ENCODE measurements at regions not wholly inside any gene's neighbourhood (a gene's known extent, or its start where the extent isn't known, plus 50 kb on each side); places are given as distances from the start of the nearest gene placed in this dataset.

GRCh38 chr3:86837871-86838270 lies 153.1 kb downstream of the VGLL3 start:
- CTCF ChIA-PET, result no interaction called here
- Mint-ChIP-seq H3K27ac (no peak overlapping the region), H3K36me3 (no peaks in the 10 kb centered on the region), H3K9me3 (peaks cover 3% of the 10 kb centered on the region; the same call in 1 of the 2 replicates), H3K4me3 (no peak overlapping the region), H3K27me3 (ENCODE audit: low read depth) (no peaks in the 10 kb centered on the region), H3K4me1 (peaks cover 4% of the 10 kb centered on the region; the same call in 1 of the 2 replicates)
- TF ChIP-seq MYBL2 (CRISPR knock-in tag; IDR thresholded peaks at IDR 0.05) (no peak), MLX (CRISPR knock-in tag; IDR thresholded peaks at IDR 0.05) (no peak), ZNF416 (CRISPR knock-in tag; IDR thresholded peaks at IDR 0.05) (no peak), HMGA2 (CRISPR knock-in tag; IDR thresholded peaks at IDR 0.05) (no peak), SP1 (CRISPR knock-in tag; conservative IDR thresholded peaks at IDR 0.05) (no peak), NR2C2 (CRISPR knock-in tag; IDR thresholded peaks at IDR 0.05) (no peak), ATF1 (CRISPR knock-in tag; IDR thresholded peaks at IDR 0.05) (no peak), IRF2 (CRISPR knock-in tag; IDR thresholded peaks at IDR 0.05; ENCODE audit: borderline replicate concordance, low read depth) (no peak), IRF1 (CRISPR knock-in tag; IDR thresholded peaks at IDR 0.05) (no peak), RELA (CRISPR knock-in tag; IDR thresholded peaks at IDR 0.05; ENCODE audit: borderline replicate concordance) (no peak), JUN (CRISPR knock-in tag; IDR thresholded peaks at IDR 0.05) (no peak), ZNF317 (CRISPR knock-in tag; IDR thresholded peaks at IDR 0.05; ENCODE audit: borderline replicate concordance, low read depth) (no peak), ZNF121 (CRISPR knock-in tag; IDR thresholded peaks at IDR 0.05) (no peak), ZNF138 (CRISPR knock-in tag; conservative IDR thresholded peaks at IDR 0.05) (no peak)
- TF ChIP-seq, protein P1, sequence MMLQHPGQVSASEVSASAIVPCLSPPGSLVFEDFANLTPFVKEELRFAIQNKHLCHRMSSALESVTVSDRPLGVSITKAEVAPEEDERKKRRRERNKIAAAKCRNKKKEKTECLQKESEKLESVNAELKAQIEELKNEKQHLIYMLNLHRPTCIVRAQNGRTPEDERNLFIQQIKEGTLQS (CRISPR knock-in tag; conservative IDR thresholded peaks at IDR 0.05), result no peak
- TF ChIP-seq, protein P2, sequence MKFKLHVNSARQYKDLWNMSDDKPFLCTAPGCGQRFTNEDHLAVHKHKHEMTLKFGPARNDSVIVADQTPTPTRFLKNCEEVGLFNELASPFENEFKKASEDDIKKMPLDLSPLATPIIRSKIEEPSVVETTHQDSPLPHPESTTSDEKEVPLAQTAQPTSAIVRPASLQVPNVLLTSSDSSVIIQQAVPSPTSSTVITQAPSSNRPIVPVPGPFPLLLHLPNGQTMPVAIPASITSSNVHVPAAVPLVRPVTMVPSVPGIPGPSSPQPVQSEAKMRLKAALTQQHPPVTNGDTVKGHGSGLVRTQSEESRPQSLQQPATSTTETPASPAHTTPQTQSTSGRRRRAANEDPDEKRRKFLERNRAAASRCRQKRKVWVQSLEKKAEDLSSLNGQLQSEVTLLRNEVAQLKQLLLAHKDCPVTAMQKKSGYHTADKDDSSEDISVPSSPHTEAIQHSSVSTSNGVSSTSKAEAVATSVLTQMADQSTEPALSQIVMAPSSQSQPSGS (CRISPR knock-in tag; IDR thresholded peaks at IDR 0.05; ENCODE audit: borderline replicate concordance, low read depth), result no peak
- TF ChIP-seq, protein P3, sequence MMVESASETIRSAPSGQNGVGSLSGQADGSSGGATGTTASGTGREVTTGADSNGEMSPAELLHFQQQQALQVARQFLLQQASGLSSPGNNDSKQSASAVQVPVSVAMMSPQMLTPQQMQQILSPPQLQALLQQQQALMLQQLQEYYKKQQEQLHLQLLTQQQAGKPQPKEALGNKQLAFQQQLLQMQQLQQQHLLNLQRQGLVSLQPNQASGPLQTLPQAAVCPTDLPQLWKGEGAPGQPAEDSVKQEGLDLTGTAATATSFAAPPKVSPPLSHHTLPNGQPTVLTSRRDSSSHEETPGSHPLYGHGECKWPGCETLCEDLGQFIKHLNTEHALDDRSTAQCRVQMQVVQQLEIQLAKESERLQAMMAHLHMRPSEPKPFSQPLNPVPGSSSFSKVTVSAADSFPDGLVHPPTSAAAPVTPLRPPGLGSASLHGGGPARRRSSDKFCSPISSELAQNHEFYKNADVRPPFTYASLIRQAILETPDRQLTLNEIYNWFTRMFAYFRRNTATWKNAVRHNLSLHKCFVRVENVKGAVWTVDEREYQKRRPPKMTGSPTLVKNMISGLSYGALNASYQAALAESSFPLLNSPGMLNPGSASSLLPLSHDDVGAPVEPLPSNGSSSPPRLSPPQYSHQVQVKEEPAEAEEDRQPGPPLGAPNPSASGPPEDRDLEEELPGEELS (CRISPR knock-in tag; IDR thresholded peaks at IDR 0.05), result no peak
- DNase-seq (ENCODE audit: low spot score) (no peak), ATAC-seq (no peak)
- POLR2A ChIA-PET, result no interaction called here

DNA sequence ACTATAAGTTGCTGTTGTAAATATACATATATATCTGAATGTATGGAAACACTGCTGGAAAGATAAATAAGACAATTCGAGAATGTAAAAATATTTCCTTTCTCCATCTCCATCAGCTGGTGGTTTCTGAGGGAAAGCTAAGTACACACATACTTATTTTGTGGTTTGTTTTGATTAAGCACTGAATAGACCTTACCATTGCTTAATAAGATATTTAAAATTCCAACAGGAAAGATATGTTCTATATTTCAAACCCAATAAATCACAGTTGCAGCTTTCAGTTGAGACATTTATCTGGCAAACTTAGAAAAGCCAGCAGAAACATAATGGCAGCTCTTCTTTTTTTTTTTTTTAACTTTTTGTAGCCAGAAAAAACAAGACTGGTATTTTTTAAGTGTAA lies 160.4 kb downstream of the VGLL3 start:
- Mint-ChIP-seq H3K9me3 (peaks cover 16% of the 10 kb centered on the region), H3K4me1 (peaks cover 15% of the 10 kb centered on the region), H3K4me3 (no peak overlapping the region), H3K27ac (no peak overlapping the region), H3K27me3 (ENCODE audit: low read depth) (no peaks in the 10 kb centered on the region; the same call in 1 of the 2 replicates), H3K36me3 (no peaks in the 10 kb centered on the region)
- ChIA-PET CTCF (no interaction called here), POLR2A (no interaction called here)
- ATAC-seq (no peak), DNase-seq (ENCODE audit: low spot score) (no peak)
- TF ChIP-seq SMAD4 (CRISPR knock-in tag; IDR thresholded peaks at IDR 0.05), result no peak
- TF ChIP-seq JAZF1 (CRISPR knock-in tag; IDR thresholded peaks at IDR 0.05), result no peak
- TF ChIP-seq, protein P2 (CRISPR knock-in tag; IDR thresholded peaks at IDR 0.05; ENCODE audit: borderline replicate concordance, low read depth), result no peak
- TF ChIP-seq, protein P4, sequence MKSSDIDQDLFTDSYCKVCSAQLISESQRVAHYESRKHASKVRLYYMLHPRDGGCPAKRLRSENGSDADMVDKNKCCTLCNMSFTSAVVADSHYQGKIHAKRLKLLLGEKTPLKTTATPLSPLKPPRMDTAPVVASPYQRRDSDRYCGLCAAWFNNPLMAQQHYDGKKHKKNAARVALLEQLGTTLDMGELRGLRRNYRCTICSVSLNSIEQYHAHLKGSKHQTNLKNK (CRISPR knock-in tag; IDR thresholded peaks at IDR 0.05), result no peak
- no peak for TF ChIP-seq NFATC4 (CRISPR knock-in tag; IDR thresholded peaks at IDR 0.05)
- TF ChIP-seq, protein P5, sequence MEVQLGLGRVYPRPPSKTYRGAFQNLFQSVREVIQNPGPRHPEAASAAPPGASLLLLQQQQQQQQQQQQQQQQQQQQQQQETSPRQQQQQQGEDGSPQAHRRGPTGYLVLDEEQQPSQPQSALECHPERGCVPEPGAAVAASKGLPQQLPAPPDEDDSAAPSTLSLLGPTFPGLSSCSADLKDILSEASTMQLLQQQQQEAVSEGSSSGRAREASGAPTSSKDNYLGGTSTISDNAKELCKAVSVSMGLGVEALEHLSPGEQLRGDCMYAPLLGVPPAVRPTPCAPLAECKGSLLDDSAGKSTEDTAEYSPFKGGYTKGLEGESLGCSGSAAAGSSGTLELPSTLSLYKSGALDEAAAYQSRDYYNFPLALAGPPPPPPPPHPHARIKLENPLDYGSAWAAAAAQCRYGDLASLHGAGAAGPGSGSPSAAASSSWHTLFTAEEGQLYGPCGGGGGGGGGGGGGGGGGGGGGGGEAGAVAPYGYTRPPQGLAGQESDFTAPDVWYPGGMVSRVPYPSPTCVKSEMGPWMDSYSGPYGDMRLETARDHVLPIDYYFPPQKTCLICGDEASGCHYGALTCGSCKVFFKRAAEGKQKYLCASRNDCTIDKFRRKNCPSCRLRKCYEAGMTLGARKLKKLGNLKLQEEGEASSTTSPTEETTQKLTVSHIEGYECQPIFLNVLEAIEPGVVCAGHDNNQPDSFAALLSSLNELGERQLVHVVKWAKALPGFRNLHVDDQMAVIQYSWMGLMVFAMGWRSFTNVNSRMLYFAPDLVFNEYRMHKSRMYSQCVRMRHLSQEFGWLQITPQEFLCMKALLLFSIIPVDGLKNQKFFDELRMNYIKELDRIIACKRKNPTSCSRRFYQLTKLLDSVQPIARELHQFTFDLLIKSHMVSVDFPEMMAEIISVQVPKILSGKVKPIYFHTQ (CRISPR knock-in tag; IDR thresholded peaks at IDR 0.05), result no peak
- no peak for TF ChIP-seq RELA (CRISPR knock-in tag; IDR thresholded peaks at IDR 0.05; ENCODE audit: borderline replicate concordance)

All from WTC11 (cell line).